HG02852 (cell line): ENCODE measurements at regions not wholly inside any gene's neighbourhood (a gene's known extent, or its start where the extent isn't known, plus 50 kb on each side); places are given as distances from the start of the nearest gene placed in this dataset.

Experiments
- ATAC-seq: cut with Tn5 transposase; IDR thresholded peaks from one replicate; pipeline ENCODE4 v1.9.1; 2021; ENCODE audit warnings: mild to moderate bottlenecking, moderate library complexity; ENCODE audit not compliant: unreplicated experiment

- no peak for ATAC-seq
Observed at GRCh38 chr9:99573085-99573484, 248.6 kb upstream of the NR4A3 start.

DNA sequence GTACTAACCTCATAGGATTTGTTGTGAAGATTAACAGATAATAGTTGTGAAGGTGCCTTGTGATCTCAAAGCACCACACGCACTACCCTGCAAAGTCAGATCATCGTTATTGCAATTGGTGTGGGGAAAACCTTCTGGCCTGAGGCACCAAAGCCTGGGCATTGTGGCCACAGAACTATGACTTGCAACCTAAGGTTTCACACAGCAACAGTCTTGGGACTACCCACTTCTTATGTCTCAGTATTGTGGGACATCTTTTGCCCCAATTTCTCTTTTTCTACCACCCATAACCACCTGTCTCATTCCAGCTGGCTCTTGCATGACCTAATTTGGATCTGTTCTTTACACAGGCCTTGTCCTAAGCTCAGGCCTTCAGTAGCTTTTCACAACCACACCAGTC lies 247.8 kb upstream of the NR4A3 start:
- no peak for ATAC-seq

DNA sequence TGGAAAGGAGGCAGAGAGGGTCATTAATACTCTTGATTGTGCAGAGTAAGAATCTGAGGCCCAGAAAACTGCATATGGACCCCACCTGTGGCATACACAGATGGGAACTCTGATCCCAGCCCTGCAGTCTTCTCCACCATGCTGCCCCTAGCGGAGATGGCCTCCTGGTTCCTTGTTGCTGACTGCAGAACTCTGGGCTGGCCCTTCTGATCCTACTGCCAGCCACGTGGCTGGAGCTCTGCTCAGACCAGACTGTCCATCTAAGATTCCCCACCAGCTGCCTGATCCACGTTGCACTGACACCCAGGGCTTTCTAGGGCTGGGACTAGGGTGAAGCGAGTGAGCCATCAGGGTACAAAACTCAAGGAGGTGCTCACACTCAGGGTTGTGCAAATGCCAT lies 245.7 kb upstream of the NR4A3 start:
- ATAC-seq: no peak

GRCh38 chr9:99576876-99577275 lies 244.8 kb upstream of the NR4A3 start:
- no peak for ATAC-seq

DNA sequence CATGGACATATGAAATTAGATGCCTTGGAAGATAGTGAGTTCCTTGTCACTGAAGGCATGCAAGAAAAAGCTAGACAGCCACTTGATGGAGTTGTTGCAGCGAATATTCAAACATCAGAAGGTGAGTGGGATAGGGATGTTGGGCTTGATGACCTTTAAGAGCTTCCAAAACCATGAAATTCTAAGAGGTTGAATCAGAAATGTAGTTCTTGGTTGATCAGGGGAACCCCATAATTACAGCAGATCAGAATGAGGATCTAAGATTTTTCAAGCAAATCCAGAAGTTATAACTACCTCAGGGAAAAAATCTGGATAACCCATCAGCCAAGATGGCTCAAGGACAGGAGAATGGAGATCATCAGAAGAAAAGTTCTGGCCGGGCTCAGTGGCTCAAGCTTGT lies 244.3 kb upstream of the NR4A3 start:
- no peak for ATAC-seq

GRCh38 chr9:99578666-99579065 lies 243.0 kb upstream of the NR4A3 start:
- no peak for ATAC-seq

DNA sequence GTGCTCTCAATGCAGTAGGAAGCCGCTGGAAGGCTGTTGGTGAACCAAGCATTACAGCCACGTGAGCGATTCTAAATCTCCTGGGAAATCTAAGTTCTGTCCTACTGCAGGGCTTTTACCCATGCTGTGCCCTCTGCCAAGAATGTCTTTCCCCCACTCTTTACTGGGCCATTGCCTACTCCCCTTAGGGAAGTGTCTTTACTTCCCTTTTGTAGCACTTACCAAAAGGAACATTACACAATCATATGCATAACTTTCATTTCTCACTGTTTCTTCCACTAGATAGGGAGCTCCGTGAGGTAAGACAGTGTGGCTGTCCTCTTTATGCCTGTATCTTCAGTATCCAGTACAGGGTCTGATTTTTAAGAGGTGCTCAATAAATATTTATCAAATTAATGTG lies 241.7 kb upstream of the NR4A3 start:
- no peak for ATAC-seq

DNA sequence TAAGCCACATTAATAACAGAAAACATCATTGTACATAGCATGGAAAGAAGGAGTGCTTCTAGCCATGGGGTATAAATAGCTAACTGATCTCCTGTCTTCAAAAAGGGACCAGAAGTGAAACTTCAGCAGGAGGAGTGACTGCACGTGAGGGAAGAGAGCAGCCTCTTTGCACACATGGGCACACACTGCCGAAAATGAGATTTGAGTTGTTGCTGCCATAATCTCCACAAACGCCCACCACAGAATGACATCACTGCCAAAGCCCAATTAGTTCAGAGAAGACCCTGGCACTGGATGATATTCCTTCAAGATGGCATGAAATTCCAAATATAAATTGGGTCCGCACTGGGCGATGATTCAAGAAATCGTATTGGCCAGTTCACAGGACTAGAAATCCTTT lies 238.9 kb upstream of the NR4A3 start:
- ATAC-seq: no peak

GRCh38 chr9:99588299-99588698 lies 233.4 kb upstream of the NR4A3 start:
- ATAC-seq: no peak

- no peak for ATAC-seq
Observed at GRCh38 chr9:99588747-99589146, 232.9 kb upstream of the NR4A3 start.

DNA sequence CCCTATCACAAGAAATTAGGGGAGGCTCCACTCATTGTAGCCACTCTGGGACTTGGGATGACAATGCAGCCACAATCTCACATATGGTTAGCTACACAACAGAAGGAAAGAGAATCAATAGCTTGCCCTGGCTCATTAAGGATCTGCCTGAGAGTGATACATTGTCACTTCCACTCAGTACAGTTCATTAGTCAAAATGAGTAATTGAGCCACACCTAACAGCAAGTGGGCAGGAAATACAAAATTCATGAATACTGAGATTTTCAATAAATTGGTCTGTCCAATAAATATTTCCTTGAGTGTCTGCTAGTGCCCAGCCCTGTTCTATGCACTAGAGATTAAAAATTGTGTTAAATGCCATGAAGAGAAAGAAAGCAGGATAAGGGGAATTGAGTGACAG lies 231.3 kb upstream of the NR4A3 start:
- no peak for ATAC-seq

GRCh38 chr9:99590840-99591239 lies 230.8 kb upstream of the NR4A3 start:
- ATAC-seq: no peak

DNA sequence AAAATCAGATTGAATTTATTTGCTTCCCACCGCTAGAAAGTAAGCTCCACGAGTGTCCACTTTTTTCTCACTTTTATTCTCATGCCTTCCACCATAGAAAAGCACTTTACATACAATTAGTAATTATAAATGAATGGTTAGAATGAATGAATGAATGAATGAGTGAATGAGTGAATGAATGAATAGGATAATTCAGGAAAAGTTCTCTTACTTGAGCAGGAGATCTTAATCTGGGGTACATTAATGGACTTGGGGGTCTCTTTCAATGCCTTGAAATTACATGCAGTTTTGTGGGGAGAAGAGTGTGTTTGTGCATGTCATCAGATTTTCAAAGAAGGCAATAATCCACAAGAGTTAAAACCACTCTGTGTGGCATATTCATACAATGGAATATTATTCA lies 229.9 kb upstream of the NR4A3 start:
- no peak for ATAC-seq

GRCh38 chr9:99592834-99593574 lies 228.7 kb upstream of the NR4A3 start:
- no peak for ATAC-seq

DNA sequence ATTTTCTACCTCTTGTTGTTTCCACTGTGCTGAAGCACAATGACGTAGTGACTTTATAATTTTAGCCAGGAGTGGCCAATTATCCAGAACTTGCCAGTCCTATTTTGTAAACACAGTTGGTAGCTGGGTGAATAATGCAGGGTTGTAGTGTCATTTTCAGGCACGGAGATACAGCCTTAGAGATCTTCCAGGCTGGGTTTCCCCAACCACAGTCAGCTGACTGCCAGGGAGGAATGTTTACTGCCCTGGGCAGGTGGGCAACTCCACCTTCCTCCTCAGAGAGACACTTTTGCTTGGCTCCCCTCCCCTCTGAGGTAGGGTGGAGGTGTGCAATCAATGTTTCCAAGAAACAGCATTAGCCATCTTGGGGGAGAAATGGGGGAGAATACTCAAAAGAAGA lies 228.1 kb upstream of the NR4A3 start:
- ATAC-seq: no peak

- no peak for ATAC-seq
Observed at GRCh38 chr9:99594056-99594780, 227.5 kb upstream of the NR4A3 start.

DNA sequence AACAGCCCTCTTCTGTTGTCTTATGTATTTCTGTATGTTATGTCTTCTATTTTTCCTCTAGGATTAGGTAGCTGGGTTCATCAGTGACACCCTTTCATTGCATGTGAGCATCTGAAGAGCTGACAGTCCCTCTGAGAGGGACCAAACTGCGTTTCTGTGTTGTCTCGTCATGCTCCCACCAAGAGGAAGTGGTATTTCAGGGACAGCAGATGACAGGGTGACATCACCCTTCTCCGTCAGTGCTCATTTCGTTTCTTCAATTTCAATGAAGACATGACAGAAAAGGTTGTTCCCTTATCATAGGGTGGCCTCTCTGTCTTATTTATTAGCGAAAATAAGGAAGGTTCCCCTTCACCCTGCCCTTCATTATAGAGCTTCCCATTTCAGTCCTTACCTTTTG lies 225.9 kb upstream of the NR4A3 start:
- peak; percentile 48 for ATAC-seq

GRCh38 chr9:99601571-99602111 lies 220.0 kb upstream of the NR4A3 start:
- ATAC-seq: no peak

DNA sequence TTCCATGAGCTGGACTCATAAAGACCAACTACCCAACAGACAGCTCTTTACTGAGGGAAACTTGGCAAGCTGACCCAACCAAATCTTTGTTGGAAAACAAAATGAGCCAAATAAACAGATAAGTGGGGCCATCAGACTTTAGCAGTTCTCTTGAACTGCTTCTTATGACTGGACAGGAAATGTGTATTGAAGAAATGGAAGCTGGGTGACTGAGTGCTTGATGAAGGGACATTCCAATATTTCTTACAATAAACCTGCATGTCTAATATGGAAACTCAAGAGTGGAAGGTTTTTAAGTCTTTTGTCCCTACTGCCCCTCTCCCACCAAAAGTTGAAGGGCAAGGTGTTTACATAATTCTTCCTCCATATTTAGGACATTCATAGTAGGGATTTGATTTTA lies 218.8 kb upstream of the NR4A3 start:
- no peak for ATAC-seq

GRCh38 chr9:99605016-99605743 lies 216.5 kb upstream of the NR4A3 start:
- ATAC-seq: no peak

- no peak for ATAC-seq
Observed at GRCh38 chr9:99606296-99606695, 215.4 kb upstream of the NR4A3 start.

DNA sequence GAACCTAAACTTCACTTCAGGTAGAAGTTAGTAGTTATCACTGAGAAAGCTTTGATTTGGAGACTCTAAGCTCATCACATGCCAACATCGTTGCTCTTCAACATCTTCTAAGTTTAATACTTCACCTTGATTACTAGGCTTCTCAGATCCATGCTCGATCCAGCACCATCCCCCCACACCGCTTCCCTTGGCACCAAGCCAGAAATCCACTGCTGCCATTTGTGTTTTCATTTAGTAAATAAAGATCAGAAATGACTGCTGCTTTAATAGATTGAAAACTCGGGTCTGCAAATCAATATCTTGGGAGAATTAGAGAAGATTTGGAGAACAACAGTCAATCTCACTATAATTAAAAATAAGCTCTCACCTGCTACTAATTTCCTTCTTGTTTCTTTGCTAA lies 214.7 kb upstream of the NR4A3 start:
- no peak for ATAC-seq
